NCI-H187 (cell line): ENCODE measurements at regions not wholly inside any gene's neighbourhood (a gene's known extent, or its start where the extent isn't known, plus 50 kb on each side); places are given as distances from the start of the nearest gene placed in this dataset.

Experiments
- DNase-seq, 2 experiments: peaks; one replicate each; lab custom pipeline; 2025; lab: John Stamatoyannopoulos, UW

GRCh38 chr12:108462686-108463085 is 52.4 kb upstream of the FICD start:
- no peak for DNase-seq

- no peak for DNase-seq
These were observed 53.9 kb upstream of the FICD start for GRCh38 chr12:108461058-108461660.

GRCh38 chr12:108459149-108459548 is 55.9 kb upstream of the FICD start:
- no peak for DNase-seq

- no peak for DNase-seq
These were observed 57.2 kb upstream of the FICD start for GRCh38 chr12:108457734-108458361.

- peak; percentile 22 to 83 for DNase-seq
These were observed 57.9 kb upstream of the FICD start for GRCh38 chr12:108457006-108457733.

GRCh38 chr12:108455706-108456105 is 59.4 kb upstream of the FICD start:
- no peak for DNase-seq

GRCh38 chr12:108454539-108455139 is 60.4 kb upstream of the FICD start:
- DNase-seq, result no peak

GRCh38 chr12:108449478-108449877 is 65.6 kb upstream of the FICD start:
- no peak for DNase-seq

- no peak for DNase-seq
These were observed 66.8 kb upstream of the FICD start for GRCh38 chr12:108448246-108448645.

GRCh38 chr12:108447168-108447832 is 67.8 kb upstream of the FICD start:
- no peak for DNase-seq

GRCh38 chr12:108446766-108447165 is 68.3 kb upstream of the FICD start:
- no peak for DNase-seq

GRCh38 chr12:108442910-108443309 is 72.2 kb upstream of the FICD start:
- no peak for DNase-seq

GRCh38 chr12:108442067-108442466 is 73.0 kb upstream of the FICD start:
- no peak for DNase-seq

GRCh38 chr12:108441549-108441948 is 73.5 kb upstream of the FICD start:
- no peak for DNase-seq

- DNase-seq, result no peak
These were observed 74.3 kb upstream of the FICD start for GRCh38 chr12:108440736-108441135.

- no peak for DNase-seq
These were observed 76.4 kb upstream of the FICD start for GRCh38 chr12:108438667-108439066.

GRCh38 chr12:108432423-108433121 is 82.5 kb upstream of the FICD start:
- DNase-seq, result no peak

- no peak for DNase-seq
These were observed 84.2 kb upstream of the FICD start for GRCh38 chr12:108430926-108431325.

GRCh38 chr12:108430245-108430644 is 84.8 kb upstream of the FICD start:
- DNase-seq, result peak in 1 of 2 experiments; percentile 18

GRCh38 chr12:108425238-108425795 is 86.2 kb upstream of the CMKLR1 start:
- DNase-seq, result peak; percentile 45 to 65

GRCh38 chr12:108424816-108425215 is 85.7 kb upstream of the CMKLR1 start:
- no peak for DNase-seq
